OCI-LY3 (cell line): ENCODE measurements at regions not wholly inside any gene's neighbourhood (a gene's known extent, or its start where the extent isn't known, plus 50 kb on each side); places are given as distances from the start of the nearest gene placed in this dataset.

ENCODE experiments used
- H2AFZ ChIP-seq: fragments of 200-600, 300-600 bp; shearing (Covaris generic); 2 replicates; pipeline ENCODE4 v1.6.0; 2014; ENCODE audit warnings: antibody characterized with exemption, low read depth, low read length
- H3K27ac ChIP-seq: fragments of 200-600, 300-600 bp; sonication (generic); 2 replicates; pipeline ENCODE4 v1.5.1; 2014; ENCODE audit warnings: mild to moderate bottlenecking, low read length, moderate library complexity, mixed read lengths
- H3K27me3 ChIP-seq: fragments of 200-600, 300-600 bp; sonication (generic); 2 replicates; pipeline ENCODE4 v1.6.1; 2014; ENCODE audit warnings: low read depth, low read length, mixed read lengths
- H3K36me3 ChIP-seq: fragments of 200-600, 300-600 bp; sonication (generic); replicated peaks from 2 replicates; pipeline ENCODE3; 2014; ENCODE audit warnings: low read depth, low read length, mixed read lengths
- H3K4me1 ChIP-seq: fragments of 300-600, 200-600 bp; sonication (generic); 2 replicates; pipeline ENCODE4 v1.6.1; 2014; ENCODE audit warnings: low read length, mixed read lengths
- H3K4me2 ChIP-seq: fragments of 200-600, 300-600 bp; sonication (generic); 2 replicates; pipeline ENCODE4 v1.6.1; 2014; ENCODE audit warnings: low read length, mixed read lengths
- H3K4me3 ChIP-seq: fragments of 300-600, 200-600 bp; sonication (generic); 2 replicates; pipeline ENCODE4 v1.5.1; 2014; ENCODE audit warnings: antibody characterized with exemption, mild to moderate bottlenecking, low read length, moderate library complexity
- H3K79me2 ChIP-seq: fragments of 300-600, 200-600 bp; shearing (Covaris generic); 2 replicates; pipeline ENCODE4 v1.6.1; 2014; ENCODE audit warnings: mild to moderate bottlenecking, low read length, mixed read lengths
- H3K9ac ChIP-seq: fragments of 300-600, 200-600 bp; shearing (Covaris generic); 2 replicates; pipeline ENCODE4 v1.6.0; 2014; ENCODE audit warnings: mild to moderate bottlenecking, low read length, moderate library complexity
- H3K9me3 ChIP-seq: fragments of 200-600, 300-600 bp; shearing (Covaris generic); 2 replicates; pipeline ENCODE4 v1.6.1; 2014; ENCODE audit warnings: low read length, mixed read lengths; ENCODE audit not compliant: insufficient read depth
- H4K20me1 ChIP-seq: fragments of 200-600, 300-600 bp; sonication (generic); 2 replicates; pipeline ENCODE4 v1.6.1; 2016; ENCODE audit warnings: low read length, mixed read lengths; ENCODE audit not compliant: insufficient read depth
- EZH2phosphoT487 ChIP-seq: fragments of 200-600 bp; shearing (Covaris generic); IDR thresholded peaks from 2 replicates; pipeline ENCODE4 v1.6.1; 2018; ENCODE audit warnings: antibody characterized with exemption, mixed run types, low read depth
- TF ChIP-seq, protein P1 (sequence below): fragments of 200-600, 300-600 bp; sonication (generic); IDR thresholded peaks from 2 replicates; pipeline ENCODE4 v1.5.1; 2014; ENCODE audit warnings: antibody characterized with exemption, low read length, low read depth

DNA sequence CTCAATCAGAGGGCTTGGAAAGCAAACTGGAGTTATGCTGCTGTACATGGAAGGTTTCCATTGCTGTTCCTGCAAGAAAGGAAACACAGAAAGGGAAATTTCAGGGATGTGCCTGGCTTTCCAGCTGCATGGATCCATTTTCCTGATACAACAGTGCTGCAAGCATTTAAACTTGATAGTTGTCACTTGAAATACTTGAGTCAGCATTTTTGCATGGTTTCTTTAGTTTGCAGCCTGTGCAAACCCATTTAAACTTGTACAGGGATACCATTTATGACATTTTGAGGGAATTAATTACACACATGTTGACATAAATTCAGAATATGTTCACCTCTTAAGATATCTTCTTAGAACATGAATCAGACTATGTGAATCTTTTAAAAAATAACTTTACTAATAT is 131.1 kb upstream of the RASGEF1B start:
- H3K9me3 ChIP-seq = 0 out of 2 replicates have a peak, but pooled peaks cover under 1% of the 10 kb centered on the region
- H3K4me1 ChIP-seq = peaks cover 10% of the 10 kb centered on the region
- H3K79me2 ChIP-seq = no peaks in the 10 kb centered on the region
- no peak overlapping the region for H3K9ac ChIP-seq
- H3K27ac ChIP-seq = no peak overlapping the region
- TF ChIP-seq EZH2phosphoT487 = no peak
- TF ChIP-seq, protein P1, sequence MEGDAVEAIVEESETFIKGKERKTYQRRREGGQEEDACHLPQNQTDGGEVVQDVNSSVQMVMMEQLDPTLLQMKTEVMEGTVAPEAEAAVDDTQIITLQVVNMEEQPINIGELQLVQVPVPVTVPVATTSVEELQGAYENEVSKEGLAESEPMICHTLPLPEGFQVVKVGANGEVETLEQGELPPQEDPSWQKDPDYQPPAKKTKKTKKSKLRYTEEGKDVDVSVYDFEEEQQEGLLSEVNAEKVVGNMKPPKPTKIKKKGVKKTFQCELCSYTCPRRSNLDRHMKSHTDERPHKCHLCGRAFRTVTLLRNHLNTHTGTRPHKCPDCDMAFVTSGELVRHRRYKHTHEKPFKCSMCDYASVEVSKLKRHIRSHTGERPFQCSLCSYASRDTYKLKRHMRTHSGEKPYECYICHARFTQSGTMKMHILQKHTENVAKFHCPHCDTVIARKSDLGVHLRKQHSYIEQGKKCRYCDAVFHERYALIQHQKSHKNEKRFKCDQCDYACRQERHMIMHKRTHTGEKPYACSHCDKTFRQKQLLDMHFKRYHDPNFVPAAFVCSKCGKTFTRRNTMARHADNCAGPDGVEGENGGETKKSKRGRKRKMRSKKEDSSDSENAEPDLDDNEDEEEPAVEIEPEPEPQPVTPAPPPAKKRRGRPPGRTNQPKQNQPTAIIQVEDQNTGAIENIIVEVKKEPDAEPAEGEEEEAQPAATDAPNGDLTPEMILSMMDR = no peak
- H2AFZ ChIP-seq = no peak overlapping the region
- H3K4me3 ChIP-seq = no peak overlapping the region
- H3K27me3 ChIP-seq = no peaks in the 10 kb centered on the region
- H3K36me3 ChIP-seq = peaks cover 4% of the 10 kb centered on the region
- H3K4me2 ChIP-seq = no peak overlapping the region
- no peaks in the 10 kb centered on the region for H4K20me1 ChIP-seq

DNA sequence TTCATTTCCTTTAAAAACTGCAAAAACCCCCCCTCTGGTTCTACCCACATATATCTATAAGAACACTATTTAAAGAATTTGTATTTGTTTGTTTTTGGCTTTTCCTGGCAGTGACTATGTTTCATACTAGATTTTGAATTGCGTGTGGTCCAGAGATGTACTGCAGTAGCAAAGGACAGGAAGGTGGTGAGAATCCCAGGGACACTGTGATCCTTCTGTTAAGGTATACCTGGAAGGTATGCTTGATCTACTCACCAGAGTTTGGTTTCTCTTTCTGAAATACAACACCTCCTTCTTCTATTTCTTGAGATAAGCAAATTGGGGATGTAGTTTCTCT is 129.6 kb upstream of the RASGEF1B start:
- H3K4me3 ChIP-seq = no peak overlapping the region
- H3K4me1 ChIP-seq = no peaks in the 10 kb centered on the region
- H2AFZ ChIP-seq = no peak overlapping the region
- no peak overlapping the region for H3K27ac ChIP-seq
- no peaks in the 10 kb centered on the region for H3K27me3 ChIP-seq
- no peak for TF ChIP-seq EZH2phosphoT487
- TF ChIP-seq, protein P1 = no peak
- 0 out of 2 replicates have a peak, but pooled peaks cover 3% of the 10 kb centered on the region for H3K9me3 ChIP-seq
- H3K79me2 ChIP-seq = no peaks in the 10 kb centered on the region
- H3K36me3 ChIP-seq = peaks cover 5% of the 10 kb centered on the region
- no peak overlapping the region for H3K4me2 ChIP-seq
- H3K9ac ChIP-seq = no peak overlapping the region
- no peaks in the 10 kb centered on the region for H4K20me1 ChIP-seq

DNA sequence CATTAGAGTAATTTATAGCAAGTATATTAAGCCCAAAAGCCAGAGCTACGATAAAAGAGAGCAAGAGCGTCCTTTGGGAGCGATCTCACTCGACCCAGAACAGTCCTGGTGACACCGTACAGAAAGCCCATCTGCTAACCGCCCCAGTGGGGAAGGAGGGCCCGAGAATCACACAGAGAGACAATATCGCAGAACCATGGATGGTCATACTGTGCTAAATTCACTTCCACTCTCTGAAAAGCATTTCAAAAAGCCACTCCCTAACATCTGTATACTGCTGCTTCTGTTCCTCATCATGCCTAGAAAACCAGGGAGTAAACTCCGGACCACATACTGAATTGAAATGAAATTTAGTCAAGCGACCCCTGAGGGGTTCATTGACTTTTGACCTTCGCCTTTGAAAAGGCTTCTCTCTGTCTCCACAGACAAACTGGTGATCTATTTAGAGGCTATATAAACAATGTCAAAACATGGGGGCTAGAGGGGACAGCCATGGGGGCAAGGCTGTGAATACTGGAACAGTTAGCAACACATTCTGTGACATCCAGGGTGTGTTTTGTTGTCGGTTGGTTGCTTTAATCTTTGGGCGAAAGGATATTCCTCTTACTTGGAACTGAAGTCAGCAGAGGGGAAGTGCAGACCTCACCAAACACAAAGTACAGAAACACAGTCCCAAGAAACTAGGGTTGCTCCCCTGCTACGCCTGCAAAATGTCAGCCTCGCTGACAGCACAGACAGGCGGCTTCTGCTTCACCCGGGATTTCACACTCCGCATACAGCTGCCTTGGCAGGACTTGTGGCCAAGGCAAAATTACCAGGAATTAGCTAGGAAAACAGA is 129.0 kb upstream of the RASGEF1B start:
- Histone ChIP-seq H3K4me1 (no peaks in the 10 kb centered on the region), H3K79me2 (no peaks in the 10 kb centered on the region), H3K4me2 (no peak overlapping the region), H3K27ac (no peak overlapping the region), H2AFZ (no peak overlapping the region), H3K4me3 (no peak overlapping the region), H3K27me3 (no peaks in the 10 kb centered on the region), H4K20me1 (no peaks in the 10 kb centered on the region), H3K36me3 (peaks cover 5% of the 10 kb centered on the region), H3K9me3 (0 out of 2 replicates have a peak, but pooled peaks cover 3% of the 10 kb centered on the region), H3K9ac (no peak overlapping the region)
- TF ChIP-seq EZH2phosphoT487 = no peak
- TF ChIP-seq, protein P1 = no peak

DNA sequence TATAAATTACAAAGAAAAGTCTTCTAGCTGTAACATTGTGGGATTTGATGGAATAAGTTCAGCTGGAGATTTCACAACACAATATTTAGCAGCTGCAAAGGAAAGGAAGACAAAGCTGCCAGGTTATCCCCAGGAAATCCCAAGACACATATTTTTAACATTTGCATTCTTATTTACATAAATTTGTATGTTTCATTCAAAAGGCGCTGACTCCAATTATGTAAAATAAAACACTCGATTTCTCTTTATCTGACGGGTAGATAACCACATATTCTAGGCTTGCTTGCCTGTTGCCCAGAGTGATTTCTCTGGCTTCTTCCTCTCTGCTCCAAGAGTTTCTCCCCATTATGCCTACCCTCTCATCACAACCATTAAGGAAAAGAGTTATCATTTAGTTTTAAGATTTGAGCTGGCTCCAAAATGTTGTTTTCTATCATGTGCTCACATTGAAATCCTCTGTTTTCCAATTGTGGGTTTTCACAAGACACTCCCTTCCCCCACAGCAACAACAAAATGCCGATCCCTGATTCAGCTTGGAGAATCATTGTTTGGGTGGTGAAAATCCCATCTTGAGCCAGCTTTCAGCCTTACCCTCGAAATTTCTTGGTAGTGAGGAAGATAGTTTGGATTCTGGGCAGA is 128.2 kb upstream of the RASGEF1B start:
- no peak for TF ChIP-seq EZH2phosphoT487
- TF ChIP-seq, protein P1 = no peak
- H3K27ac ChIP-seq = no peak overlapping the region
- no peak overlapping the region for H3K4me2 ChIP-seq
- H3K27me3 ChIP-seq = no peaks in the 10 kb centered on the region
- H4K20me1 ChIP-seq = no peaks in the 10 kb centered on the region
- no peak overlapping the region for H3K4me3 ChIP-seq
- 0 out of 2 replicates have a peak, but pooled peaks cover 3% of the 10 kb centered on the region for H3K9me3 ChIP-seq
- no peak overlapping the region for H2AFZ ChIP-seq
- no peaks in the 10 kb centered on the region for H3K4me1 ChIP-seq
- no peak overlapping the region for H3K9ac ChIP-seq
- H3K79me2 ChIP-seq = no peaks in the 10 kb centered on the region
- peaks cover 5% of the 10 kb centered on the region for H3K36me3 ChIP-seq
